ENCODE measurements at regions not wholly inside any gene's neighbourhood (a gene's known extent, or its start where the extent isn't known, plus 50 kb on each side); places are given as distances from the start of the nearest gene placed in this dataset.

DNA sequence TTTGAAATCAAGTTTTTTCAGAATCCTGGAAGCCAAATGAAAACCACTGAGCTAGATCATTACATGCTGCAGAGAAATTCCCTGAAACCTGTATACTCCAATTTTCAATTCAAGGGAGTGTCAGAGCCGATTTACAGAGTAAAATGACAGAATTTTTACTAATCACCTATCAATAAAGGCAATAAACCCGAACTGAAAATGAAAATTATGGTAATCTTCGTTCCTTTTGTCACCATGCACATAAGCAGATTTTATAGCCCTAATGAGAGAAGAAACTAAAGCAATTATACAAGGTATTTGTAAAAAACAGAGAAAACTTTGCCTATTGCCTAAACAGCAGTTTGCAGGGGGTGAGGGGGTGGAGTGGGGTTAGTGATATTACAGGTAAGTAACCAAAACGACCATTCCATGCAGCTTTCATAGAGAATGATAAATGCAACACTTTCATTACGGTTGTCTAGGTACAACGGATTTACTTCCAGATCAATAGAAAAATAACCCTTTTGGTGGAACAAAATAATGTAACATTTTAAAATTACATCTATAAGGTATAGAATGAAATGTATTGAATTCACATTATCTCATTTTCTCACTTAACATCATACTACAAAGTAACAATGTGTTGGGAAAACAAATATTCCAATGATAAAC is 115.2 kb upstream of the BEND6 start:
- no peaks in the 10 kb centered on the region for H3K9me3 ChIP-seq (ENCODE audit: insufficient read depth, low read depth, low read length)
- TF ChIP-seq EZH2 (IDR thresholded peaks at IDR 0.05; ENCODE audit: insufficient read depth, low read length): no peak
- TF ChIP-seq, protein P1, sequence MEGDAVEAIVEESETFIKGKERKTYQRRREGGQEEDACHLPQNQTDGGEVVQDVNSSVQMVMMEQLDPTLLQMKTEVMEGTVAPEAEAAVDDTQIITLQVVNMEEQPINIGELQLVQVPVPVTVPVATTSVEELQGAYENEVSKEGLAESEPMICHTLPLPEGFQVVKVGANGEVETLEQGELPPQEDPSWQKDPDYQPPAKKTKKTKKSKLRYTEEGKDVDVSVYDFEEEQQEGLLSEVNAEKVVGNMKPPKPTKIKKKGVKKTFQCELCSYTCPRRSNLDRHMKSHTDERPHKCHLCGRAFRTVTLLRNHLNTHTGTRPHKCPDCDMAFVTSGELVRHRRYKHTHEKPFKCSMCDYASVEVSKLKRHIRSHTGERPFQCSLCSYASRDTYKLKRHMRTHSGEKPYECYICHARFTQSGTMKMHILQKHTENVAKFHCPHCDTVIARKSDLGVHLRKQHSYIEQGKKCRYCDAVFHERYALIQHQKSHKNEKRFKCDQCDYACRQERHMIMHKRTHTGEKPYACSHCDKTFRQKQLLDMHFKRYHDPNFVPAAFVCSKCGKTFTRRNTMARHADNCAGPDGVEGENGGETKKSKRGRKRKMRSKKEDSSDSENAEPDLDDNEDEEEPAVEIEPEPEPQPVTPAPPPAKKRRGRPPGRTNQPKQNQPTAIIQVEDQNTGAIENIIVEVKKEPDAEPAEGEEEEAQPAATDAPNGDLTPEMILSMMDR (IDR thresholded peaks at IDR 0.05; ENCODE audit: insufficient read depth, low read depth, low read length): no peak
- H3K27ac Mint-ChIP-seq (ENCODE audit: unreplicated experiment): peak overlapping the region; percentile 73
- H3K9ac ChIP-seq (ENCODE audit: low read length): no peak overlapping the region
- H3K79me2 ChIP-seq (ENCODE audit: insufficient read depth, low read length): peaks cover 92% of the 10 kb centered on the region
- H3K9me3 Mint-ChIP-seq (ENCODE audit: unreplicated experiment): no peaks in the 10 kb centered on the region
- peaks cover 35% of the 10 kb centered on the region for H3K4me1 Mint-ChIP-seq (ENCODE audit: low read depth, unreplicated experiment)
- H3K36me3 Mint-ChIP-seq (ENCODE audit: low read depth, unreplicated experiment): no peaks in the 10 kb centered on the region
- FAIRE-seq: no peak
- no peaks in the 10 kb centered on the region for H3K36me3 ChIP-seq (ENCODE audit: insufficient read depth, low read length)
- peaks cover 10% of the 10 kb centered on the region for H3K4me1 ChIP-seq (ENCODE audit: insufficient read depth, low read length)
- H3K27me3 Mint-ChIP-seq (ENCODE audit: low read depth, unreplicated experiment): no peaks in the 10 kb centered on the region
- peak overlapping the region; percentile 72 for H3K4me3 Mint-ChIP-seq (ENCODE audit: unreplicated experiment)
- no peak for DNase-seq (ENCODE audit: low read depth)
- peak overlapping the region; percentile 89 for H3K27ac ChIP-seq (ENCODE audit: low read depth, low read length)
- H3K4me3 ChIP-seq (ENCODE audit: insufficient read depth, low read depth, low read length): no peak overlapping the region
- peak overlapping the region; percentile 97 for H3K4me2 ChIP-seq (ENCODE audit: low read length)
- no peak overlapping the region for H2AFZ ChIP-seq (ENCODE audit: low read depth, low read length)
- peaks cover 37% of the 10 kb centered on the region for H4K20me1 ChIP-seq (ENCODE audit: insufficient read depth, low read length)
- no peaks in the 10 kb centered on the region for H3K27me3 ChIP-seq (ENCODE audit: insufficient read depth, low read length)

GRCh38 chr6:56838965-56839364 is 115.9 kb upstream of the BEND6 start:
- Mint-ChIP-seq H3K4me3 (ENCODE audit: unreplicated experiment) (peak overlapping the region; percentile 72), H3K27ac (ENCODE audit: unreplicated experiment) (peak overlapping the region; percentile 73), H3K9me3 (ENCODE audit: unreplicated experiment) (no peaks in the 10 kb centered on the region), H3K4me1 (ENCODE audit: low read depth, unreplicated experiment) (peaks cover 35% of the 10 kb centered on the region), H3K27me3 (ENCODE audit: low read depth, unreplicated experiment) (no peaks in the 10 kb centered on the region), H3K36me3 (ENCODE audit: low read depth, unreplicated experiment) (no peaks in the 10 kb centered on the region)
- Histone ChIP-seq H3K27me3 (ENCODE audit: insufficient read depth, low read length) (no peaks in the 10 kb centered on the region), H3K4me1 (ENCODE audit: insufficient read depth, low read length) (peaks cover 10% of the 10 kb centered on the region), H3K27ac (ENCODE audit: low read depth, low read length) (no peak overlapping the region), H3K36me3 (ENCODE audit: insufficient read depth, low read length) (no peaks in the 10 kb centered on the region), H3K9ac (ENCODE audit: low read length) (no peak overlapping the region), H4K20me1 (ENCODE audit: insufficient read depth, low read length) (peaks cover 43% of the 10 kb centered on the region), H2AFZ (ENCODE audit: low read depth, low read length) (no peak overlapping the region), H3K4me2 (ENCODE audit: low read length) (peak overlapping the region; percentile 97), H3K4me3 (ENCODE audit: insufficient read depth, low read depth, low read length) (no peak overlapping the region), H3K9me3 (ENCODE audit: insufficient read depth, low read depth, low read length) (no peaks in the 10 kb centered on the region), H3K79me2 (ENCODE audit: insufficient read depth, low read length) (peaks cover 94% of the 10 kb centered on the region)
- TF ChIP-seq, protein P1 (IDR thresholded peaks at IDR 0.05; ENCODE audit: insufficient read depth, low read depth, low read length): no peak
- no peak for TF ChIP-seq EZH2 (IDR thresholded peaks at IDR 0.05; ENCODE audit: insufficient read depth, low read length)
- FAIRE-seq: no peak
- no peak for DNase-seq (ENCODE audit: low read depth)

DNA sequence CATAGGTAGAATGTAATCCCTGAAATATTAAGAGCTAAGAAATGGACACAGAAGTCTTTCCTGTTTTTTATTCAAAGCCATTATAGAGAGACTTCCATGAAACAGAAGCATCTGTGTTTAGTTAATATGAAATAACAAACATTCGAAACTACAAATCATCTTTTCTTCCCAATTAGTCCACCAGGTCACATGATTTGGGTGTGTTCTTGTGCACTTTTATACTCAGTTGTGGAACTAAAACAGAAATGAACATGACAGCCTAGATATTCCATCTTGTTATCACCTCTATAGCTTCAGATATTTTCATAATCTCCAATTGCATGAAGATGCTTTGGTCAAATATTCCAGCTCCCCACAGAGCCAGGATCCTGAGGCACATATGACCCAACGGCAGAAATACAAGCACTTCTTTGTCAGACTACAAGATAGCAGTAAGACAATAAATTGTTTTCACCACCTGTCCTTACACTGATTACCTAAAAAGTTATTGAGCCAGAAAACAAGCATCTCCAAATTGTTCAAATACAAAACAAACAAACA is 116.8 kb upstream of the BEND6 start:
- no peaks in the 10 kb centered on the region for H3K27me3 ChIP-seq (ENCODE audit: insufficient read depth, low read length)
- peaks cover 98% of the 10 kb centered on the region for H3K79me2 ChIP-seq (ENCODE audit: insufficient read depth, low read length)
- Mint-ChIP-seq H3K9me3 (ENCODE audit: unreplicated experiment) (no peaks in the 10 kb centered on the region), H3K4me1 (ENCODE audit: low read depth, unreplicated experiment) (peaks cover 39% of the 10 kb centered on the region), H3K27ac (ENCODE audit: unreplicated experiment) (no peak overlapping the region), H3K36me3 (ENCODE audit: low read depth, unreplicated experiment) (no peaks in the 10 kb centered on the region), H3K27me3 (ENCODE audit: low read depth, unreplicated experiment) (no peaks in the 10 kb centered on the region), H3K4me3 (ENCODE audit: unreplicated experiment) (peak overlapping the region; percentile 21)
- H2AFZ ChIP-seq (ENCODE audit: low read depth, low read length): no peak overlapping the region
- H3K27ac ChIP-seq (ENCODE audit: low read depth, low read length): no peak overlapping the region
- no peak overlapping the region for H3K9ac ChIP-seq (ENCODE audit: low read length)
- H3K4me1 ChIP-seq (ENCODE audit: insufficient read depth, low read length): peaks cover 10% of the 10 kb centered on the region
- H3K4me3 ChIP-seq (ENCODE audit: insufficient read depth, low read depth, low read length): no peak overlapping the region
- DNase-seq (ENCODE audit: low read depth) (no peak), FAIRE-seq (peak; percentile 56)
- H3K36me3 ChIP-seq (ENCODE audit: insufficient read depth, low read length): no peaks in the 10 kb centered on the region
- no peaks in the 10 kb centered on the region for H3K9me3 ChIP-seq (ENCODE audit: insufficient read depth, low read depth, low read length)
- H3K4me2 ChIP-seq (ENCODE audit: low read length): no peak overlapping the region
- H4K20me1 ChIP-seq (ENCODE audit: insufficient read depth, low read length): peaks cover 51% of the 10 kb centered on the region
- TF ChIP-seq EZH2 (IDR thresholded peaks at IDR 0.05; ENCODE audit: insufficient read depth, low read length): no peak
- TF ChIP-seq, protein P1 (IDR thresholded peaks at IDR 0.05; ENCODE audit: insufficient read depth, low read depth, low read length): no peak

Measured in astrocyte (in vitro differentiated cells and primary cell).